ENCODE measurements at regions not wholly inside any gene's neighbourhood (a gene's known extent, or its start where the extent isn't known, plus 50 kb on each side); places are given as distances from the start of the nearest gene placed in this dataset.

GRCh38 chr12:125353871-125354270 is 288.6 kb downstream of the AACS start:
- Histone ChIP-seq H4K20me1 (ENCODE audit: insufficient read depth) (no peaks in the 10 kb centered on the region), H3K4me3 (ENCODE audit: low read length) (no peak overlapping the region), H3F3A (ENCODE audit: insufficient read depth, low read length, poor library complexity, severe bottlenecking) (no peaks in the 10 kb centered on the region), H3K9me2 (ENCODE audit: insufficient read depth, low read length) (no peaks in the 10 kb centered on the region), H3K4me2 (ENCODE audit: low read length) (no peak overlapping the region), H3K9me3 (ENCODE audit: low read length) (no peaks in the 10 kb centered on the region), H2AFZ (ENCODE audit: low read depth, low read length) (no peak overlapping the region), H3K9ac (ENCODE audit: low read length) (no peak overlapping the region), H3K27ac (ENCODE audit: low read length) (no peak overlapping the region), H3K36me3 (ENCODE audit: insufficient read depth, low read length) (peaks cover 7% of the 10 kb centered on the region), H3K79me2 (replicated peaks; ENCODE audit: insufficient read depth, low read length) (no peaks in the 10 kb centered on the region), H3K27me3 (ENCODE audit: insufficient read depth, low read depth, low read length) (no peaks in the 10 kb centered on the region)
- TF ChIP-seq RAD21 (conservative IDR thresholded peaks at IDR 0.05) (no peak), CTCF (IDR thresholded peaks at IDR 0.05; ENCODE audit: poor library complexity, severe bottlenecking) (no peak), EP300 (conservative IDR thresholded peaks at IDR 0.05; ENCODE audit: poor library complexity, severe bottlenecking) (no peak), POLR2AphosphoS5 (IDR thresholded peaks at IDR 0.05) (no peak), TAF1 (IDR thresholded peaks at IDR 0.05; ENCODE audit: low read depth) (no peak), REST (IDR thresholded peaks at IDR 0.05; ENCODE audit: borderline replicate concordance) (no peak), MXI1 (conservative IDR thresholded peaks at IDR 0.05; ENCODE audit: poor library complexity, severe bottlenecking) (no peak), EZH2 (IDR thresholded peaks at IDR 0.05; ENCODE audit: borderline replicate concordance, insufficient read depth, low read length, poor library complexity, severe bottlenecking) (no peak), SMC3 (conservative IDR thresholded peaks at IDR 0.05; ENCODE audit: poor library complexity) (no peak)

GRCh38 chr12:125355614-125356013 is 290.4 kb downstream of the AACS start:
- H3F3A ChIP-seq (ENCODE audit: insufficient read depth, low read length, poor library complexity, severe bottlenecking): no peaks in the 10 kb centered on the region
- H3K9me2 ChIP-seq (ENCODE audit: insufficient read depth, low read length): no peaks in the 10 kb centered on the region
- H3K27ac ChIP-seq (ENCODE audit: low read length): no peak overlapping the region
- H3K36me3 ChIP-seq (ENCODE audit: insufficient read depth, low read length): no peaks in the 10 kb centered on the region
- no peaks in the 10 kb centered on the region for H3K27me3 ChIP-seq (ENCODE audit: insufficient read depth, low read depth, low read length)
- no peak overlapping the region for H2AFZ ChIP-seq (ENCODE audit: low read depth, low read length)
- no peak overlapping the region for H3K4me2 ChIP-seq (ENCODE audit: low read length)
- no peak overlapping the region for H3K4me3 ChIP-seq (ENCODE audit: low read length)
- no peaks in the 10 kb centered on the region for H3K9me3 ChIP-seq (ENCODE audit: low read length)
- H3K79me2 ChIP-seq (replicated peaks; ENCODE audit: insufficient read depth, low read length): no peaks in the 10 kb centered on the region
- H4K20me1 ChIP-seq (ENCODE audit: insufficient read depth): no peaks in the 10 kb centered on the region
- H3K9ac ChIP-seq (ENCODE audit: low read length): no peak overlapping the region
- no peak for TF ChIP-seq MXI1 (conservative IDR thresholded peaks at IDR 0.05; ENCODE audit: poor library complexity, severe bottlenecking)
- no peak for TF ChIP-seq REST (IDR thresholded peaks at IDR 0.05; ENCODE audit: borderline replicate concordance)
- TF ChIP-seq SMC3 (conservative IDR thresholded peaks at IDR 0.05; ENCODE audit: poor library complexity): no peak
- no peak for TF ChIP-seq POLR2AphosphoS5 (IDR thresholded peaks at IDR 0.05)
- TF ChIP-seq EZH2 (IDR thresholded peaks at IDR 0.05; ENCODE audit: borderline replicate concordance, insufficient read depth, low read length, poor library complexity, severe bottlenecking): no peak
- no peak for TF ChIP-seq CTCF (IDR thresholded peaks at IDR 0.05; ENCODE audit: poor library complexity, severe bottlenecking)
- no peak for TF ChIP-seq EP300 (conservative IDR thresholded peaks at IDR 0.05; ENCODE audit: poor library complexity, severe bottlenecking)
- no peak for TF ChIP-seq TAF1 (IDR thresholded peaks at IDR 0.05; ENCODE audit: low read depth)
- no peak for TF ChIP-seq RAD21 (conservative IDR thresholded peaks at IDR 0.05)
